Hippocampal formation (tissue), 2 donors: ENCODE measurements at regions not wholly inside any gene's neighbourhood (a gene's known extent, or its start where the extent isn't known, plus 50 kb on each side); places are given as distances from the start of the nearest gene placed in this dataset.

Experiments used
- DNase-seq, 2 donors: peaks; one replicate each; lab custom pipeline; 2025; lab: John Stamatoyannopoulos, UW

DNA sequence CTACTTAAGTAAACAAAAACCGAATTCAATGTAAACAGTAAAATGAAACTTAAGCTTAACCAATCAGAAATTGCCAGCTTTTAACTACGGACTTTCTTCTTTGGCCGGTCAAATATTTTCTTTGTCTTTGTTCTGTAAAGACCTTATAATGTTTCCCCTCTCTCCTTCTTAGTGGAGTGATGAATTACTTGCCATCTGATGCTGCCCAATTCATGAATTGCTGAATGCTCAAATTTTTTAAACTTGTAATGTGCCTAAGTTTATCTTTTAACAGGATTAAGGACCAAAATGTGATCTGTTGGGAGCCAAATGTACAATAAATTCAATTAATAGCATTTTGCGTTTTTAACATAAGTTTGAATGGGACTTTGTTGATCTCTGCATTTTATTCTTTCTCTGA lies 345.8 kb upstream of the CBLB start:
- no peak for DNase-seq

DNA sequence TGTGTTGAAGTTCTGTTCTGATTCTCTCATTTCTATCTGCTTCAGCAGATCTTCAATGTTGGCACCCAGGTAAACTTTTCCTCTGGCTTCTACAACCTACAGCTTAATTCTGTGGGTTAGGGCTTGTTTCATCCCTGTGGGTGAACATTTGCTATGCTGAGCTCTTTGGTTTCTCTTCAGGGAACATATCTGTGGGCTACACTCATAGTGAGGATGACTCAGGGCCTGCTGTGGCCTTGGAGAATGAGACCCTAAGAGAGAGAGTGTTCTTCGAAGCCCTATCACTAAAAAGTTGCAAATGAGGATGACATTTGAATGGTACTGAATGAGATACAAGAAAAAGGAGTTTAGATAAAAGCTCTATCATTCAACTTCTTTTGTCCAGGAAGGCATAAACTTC lies 346.2 kb upstream of the CBLB start:
- DNase-seq = no peak

DNA sequence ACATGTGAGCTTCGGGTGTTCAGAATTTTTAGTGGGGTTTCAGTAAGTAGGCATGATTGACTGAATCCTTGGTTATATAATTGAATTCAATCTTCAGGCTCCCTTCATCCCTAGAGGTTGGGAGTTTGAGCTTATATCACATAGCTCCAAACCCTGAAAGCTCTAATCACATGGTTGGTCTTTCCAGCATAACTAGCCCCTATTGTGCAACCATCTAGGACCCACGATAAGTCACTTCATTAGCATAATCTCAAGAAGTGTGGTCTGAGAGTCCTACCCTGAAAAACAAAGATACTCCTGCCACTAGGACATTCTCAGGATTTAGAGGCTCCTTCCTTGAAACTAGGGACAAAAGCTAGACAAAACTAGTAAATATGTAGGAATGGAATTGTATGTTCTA lies 348.9 kb upstream of the CBLB start:
- DNase-seq = no peak

DNA sequence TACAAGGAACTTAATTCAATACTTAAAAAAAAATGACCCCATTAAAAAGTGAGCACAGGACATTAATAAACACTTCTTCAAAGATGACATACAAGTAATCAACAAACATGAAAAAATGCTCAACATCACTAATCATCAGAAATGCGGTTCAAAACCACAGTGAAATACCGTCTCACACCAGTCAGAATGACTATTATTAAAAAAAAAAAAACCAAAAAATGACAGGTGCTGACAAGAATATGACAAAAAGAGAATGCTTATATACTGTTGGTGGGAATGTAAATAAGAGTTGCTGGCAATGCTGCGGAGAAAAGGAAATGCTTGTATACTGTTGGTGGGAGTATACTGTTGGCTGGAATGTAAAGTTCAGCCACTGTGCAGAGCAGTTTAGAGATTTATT lies 358.3 kb upstream of the CBLB start:
- no peak for DNase-seq

DNA sequence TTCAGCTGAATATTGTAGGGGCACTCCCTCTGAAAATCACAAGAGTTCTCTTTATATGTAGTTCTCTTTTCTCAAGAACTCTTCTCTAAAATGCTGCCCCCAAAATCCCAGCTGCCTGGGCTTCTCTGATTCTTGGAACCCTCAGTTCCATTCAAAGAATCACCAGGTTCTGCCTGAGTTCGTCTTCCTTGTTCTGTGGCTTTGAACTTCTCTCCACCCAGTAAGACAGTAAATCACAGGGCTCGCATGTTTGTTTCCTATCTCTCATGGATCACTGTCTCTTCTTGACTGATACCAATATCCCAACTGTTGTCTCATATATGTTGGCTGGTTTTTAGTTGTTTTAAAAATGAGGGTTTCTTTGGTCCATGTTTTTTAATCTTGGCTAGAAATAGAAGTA lies 359.5 kb upstream of the CBLB start:
- no peak for DNase-seq

DNA sequence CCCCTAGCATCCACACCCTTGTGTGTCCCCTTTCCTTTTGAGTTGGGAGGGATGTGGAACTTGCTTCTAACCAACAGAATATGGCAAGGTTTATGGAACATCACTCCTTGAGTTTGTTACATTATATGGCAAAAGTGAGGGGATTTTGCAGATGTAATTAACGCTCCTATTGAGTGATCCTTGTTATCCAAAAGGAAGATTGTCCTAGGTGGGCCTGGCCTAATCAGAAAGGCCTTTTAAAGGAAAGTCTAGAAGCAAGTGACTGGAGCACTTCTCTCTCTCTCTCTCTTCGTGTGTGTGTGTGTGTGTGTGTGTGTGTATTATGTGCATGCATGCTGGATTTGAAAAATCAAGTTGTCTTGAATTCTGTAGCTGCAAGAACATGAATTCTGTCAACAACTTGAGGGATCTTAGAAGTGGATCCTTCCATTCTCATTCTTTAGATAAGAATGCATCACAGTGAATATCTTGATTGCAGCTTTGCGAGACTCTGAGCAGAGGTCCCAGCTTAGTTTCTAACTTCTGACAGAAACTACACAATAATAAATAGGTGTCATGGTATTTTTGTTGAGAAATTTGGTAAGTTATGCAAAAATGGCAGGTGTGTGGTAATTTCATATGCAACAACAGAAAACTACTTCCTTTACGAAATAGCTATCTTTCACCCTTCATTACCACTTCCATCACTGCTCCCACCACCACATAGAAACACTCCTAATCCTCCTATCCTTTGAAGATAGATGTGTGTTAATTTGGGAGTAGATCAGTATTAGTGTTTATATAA lies 360.9 kb upstream of the CBLB start:
- DNase-seq = no peak

DNA sequence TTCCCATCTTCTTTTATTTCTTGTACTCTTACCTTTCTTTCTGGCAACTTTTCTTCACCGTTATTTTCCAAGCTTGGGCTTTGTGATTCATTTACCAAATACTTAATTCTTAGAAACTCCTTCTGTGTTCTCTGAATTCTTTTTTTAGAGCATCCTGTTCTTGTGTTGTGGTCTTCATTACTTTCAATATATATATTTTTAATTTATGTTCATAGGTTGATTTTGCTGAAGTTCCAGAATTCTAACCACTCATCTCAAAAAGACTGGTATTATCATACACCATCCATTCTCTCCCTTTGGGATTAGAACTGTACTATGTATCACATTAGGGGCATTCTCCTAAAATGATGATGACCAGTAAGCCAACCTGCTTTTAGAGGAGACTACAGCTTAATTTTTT lies 362.3 kb upstream of the CBLB start:
- DNase-seq = no peak

DNA sequence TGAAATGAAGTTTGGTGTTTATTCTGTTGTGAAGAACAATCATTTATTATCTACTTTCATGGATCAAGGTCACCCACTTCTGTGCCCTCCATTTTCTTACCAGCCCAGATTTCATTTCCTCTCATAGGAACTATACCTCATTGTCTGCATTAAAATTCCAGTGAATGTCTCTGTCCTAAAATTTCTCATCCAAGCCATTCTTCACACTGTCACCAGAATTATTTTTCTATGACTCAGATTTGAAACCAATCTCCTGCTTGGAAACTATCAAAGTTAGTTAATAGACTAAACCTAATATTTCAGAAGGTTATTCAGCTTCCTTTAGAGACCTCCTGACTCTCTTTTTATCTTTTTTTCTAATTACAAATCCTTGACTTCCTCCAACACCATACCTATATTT lies 364.1 kb upstream of the CBLB start:
- DNase-seq = no peak

DNA sequence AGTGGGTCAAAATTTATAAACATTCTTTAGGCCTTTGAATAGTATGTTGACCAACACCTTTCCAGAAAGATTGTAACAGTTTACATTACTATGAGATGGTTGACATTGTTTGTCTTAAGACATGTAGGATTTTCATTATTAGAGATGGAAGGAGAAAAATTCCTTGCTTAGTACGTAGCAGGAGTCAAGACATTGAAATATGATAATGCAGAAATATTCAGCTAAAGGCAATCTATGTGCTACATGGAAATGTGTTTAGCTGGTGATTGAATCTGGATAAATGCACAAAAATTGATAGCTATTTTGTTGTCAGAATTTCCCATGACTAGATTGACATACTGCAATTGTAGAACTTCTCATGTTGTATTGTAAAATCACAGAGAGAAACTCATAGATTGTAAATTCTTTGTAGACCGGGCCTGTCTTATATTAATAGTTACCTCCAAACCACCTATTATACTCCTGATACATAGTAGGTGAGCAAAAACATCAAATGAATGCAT lies 370.4 kb upstream of the CBLB start:
- DNase-seq = no peak

DNA sequence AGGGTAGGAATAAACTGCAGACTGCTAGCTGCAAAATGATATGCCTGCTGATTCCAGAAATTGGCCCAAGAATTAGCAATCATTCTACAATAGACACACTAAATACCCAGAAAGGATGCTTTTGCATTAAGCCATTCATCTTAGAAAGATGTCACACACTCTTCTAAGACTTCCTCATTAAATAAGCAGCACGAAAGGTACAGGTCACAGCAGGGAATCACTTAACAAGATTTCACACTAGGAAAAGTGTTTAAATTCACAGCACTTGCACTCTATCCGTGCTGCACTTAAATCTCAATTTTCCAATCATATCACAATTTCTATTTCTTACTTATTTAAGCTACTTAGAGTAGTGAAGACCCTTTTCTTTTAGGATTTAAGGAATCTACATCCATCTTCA lies 372.8 kb upstream of the CBLB start:
- DNase-seq = no peak

DNA sequence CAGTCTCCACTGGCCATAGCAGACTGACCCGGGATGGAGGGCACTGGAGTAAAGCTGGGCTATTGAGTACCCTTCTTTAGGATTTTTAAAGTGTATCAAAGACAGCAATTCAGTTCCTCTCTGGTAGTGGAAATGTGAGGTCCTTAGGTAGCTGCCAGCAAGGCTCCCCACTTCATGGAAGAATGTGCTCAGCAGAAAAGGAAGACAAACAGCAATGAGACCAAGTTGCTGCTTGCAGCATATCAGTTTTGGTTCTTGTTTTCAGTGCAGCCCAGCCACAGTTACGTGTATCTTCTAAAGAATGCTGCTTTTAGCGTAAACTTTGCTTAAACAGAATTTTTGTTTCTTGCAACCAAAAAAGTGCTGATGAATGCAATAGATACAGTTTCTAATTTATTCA lies 374.0 kb upstream of the CBLB start:
- no peak for DNase-seq

DNA sequence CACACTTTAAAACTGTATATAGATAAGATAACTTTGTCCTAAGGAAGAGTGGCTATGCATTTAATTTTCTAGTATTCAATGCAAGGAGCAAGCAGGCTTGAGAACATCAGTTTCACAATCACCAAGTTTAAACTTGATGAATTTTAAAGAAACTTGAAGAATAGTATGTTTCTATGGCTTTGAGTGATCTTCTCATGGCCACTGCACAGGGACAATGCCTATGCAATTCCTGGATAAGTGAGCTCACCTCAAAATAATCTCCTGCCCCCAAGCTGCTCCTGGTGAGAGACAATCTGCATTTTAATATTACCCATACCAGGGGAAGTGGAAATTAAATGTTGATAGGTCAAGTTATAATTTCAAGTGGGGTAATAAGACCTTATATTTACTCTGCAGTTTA lies 376.6 kb upstream of the CBLB start:
- no peak for DNase-seq

DNA sequence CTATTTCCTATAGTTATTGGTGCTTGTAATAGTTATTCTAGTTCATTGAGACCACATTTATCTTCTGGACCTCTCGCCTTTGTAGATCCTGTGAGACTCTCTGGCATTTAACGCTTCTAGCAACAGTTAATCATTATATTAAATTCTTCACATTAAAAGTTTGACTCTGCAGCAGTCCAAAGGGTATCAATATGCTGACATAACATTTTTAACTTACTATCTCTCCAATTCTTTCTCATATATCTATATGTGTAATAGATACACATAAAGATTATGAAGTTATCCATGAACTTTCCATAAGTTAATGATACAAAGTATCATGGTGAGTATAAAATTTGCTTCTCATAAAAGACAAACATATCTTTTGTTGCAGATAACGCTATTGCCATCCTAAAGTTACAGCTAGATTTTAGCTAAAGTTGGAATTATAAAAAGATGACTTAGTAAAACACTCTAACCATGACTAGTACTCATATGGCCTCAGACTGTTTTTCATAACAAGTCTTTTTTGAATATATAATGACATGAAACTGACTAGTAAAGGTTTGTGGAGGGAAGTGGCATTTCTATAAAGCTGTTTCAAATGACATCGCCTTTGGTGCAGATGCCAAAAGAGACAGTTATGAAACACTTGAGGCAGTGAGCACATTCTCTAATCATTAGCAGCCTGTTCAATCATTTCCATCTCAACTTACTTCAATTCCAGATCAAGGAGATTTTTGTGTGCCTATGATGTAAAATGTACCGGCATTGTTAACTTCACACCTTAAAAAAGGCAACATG lies 379.3 kb upstream of the CBLB start:
- DNase-seq = no peak

DNA sequence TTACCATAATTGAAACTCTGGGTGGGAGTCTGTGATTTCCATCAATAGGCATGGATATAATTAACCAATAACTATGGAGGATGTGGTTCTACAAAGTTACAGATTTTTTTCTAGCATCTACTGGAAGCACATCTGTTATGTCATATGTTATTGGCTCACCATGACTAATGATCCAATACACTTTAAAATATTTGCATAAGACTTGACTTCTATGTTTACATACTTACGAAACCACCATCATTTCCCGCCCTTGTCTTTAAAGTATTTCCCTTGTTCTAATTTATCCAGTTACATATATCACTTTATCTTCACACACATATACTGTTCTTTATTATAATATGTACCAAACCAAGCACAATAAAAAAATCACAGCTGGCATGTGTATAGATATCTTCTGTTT lies 380.3 kb upstream of the CBLB start:
- no peak for DNase-seq

DNA sequence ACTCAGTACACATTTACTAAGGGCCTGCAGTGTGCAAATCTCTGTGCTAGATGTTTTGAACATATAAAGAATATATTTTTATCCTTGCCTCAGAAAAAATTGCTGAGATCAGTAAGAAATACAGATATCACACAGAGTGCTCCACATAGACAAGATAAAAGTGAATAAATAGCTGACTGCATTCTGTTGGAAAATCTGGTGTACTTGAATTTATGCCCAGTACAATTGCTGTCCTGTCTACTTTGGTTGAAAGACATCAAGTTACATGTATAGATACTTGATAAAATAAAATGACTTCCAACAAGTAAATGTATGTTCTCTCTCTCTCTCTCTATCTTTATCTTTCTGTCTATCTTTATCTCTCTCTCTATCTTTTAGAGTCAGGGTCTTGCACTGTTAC lies 381.2 kb upstream of the CBLB start:
- DNase-seq = no peak

DNA sequence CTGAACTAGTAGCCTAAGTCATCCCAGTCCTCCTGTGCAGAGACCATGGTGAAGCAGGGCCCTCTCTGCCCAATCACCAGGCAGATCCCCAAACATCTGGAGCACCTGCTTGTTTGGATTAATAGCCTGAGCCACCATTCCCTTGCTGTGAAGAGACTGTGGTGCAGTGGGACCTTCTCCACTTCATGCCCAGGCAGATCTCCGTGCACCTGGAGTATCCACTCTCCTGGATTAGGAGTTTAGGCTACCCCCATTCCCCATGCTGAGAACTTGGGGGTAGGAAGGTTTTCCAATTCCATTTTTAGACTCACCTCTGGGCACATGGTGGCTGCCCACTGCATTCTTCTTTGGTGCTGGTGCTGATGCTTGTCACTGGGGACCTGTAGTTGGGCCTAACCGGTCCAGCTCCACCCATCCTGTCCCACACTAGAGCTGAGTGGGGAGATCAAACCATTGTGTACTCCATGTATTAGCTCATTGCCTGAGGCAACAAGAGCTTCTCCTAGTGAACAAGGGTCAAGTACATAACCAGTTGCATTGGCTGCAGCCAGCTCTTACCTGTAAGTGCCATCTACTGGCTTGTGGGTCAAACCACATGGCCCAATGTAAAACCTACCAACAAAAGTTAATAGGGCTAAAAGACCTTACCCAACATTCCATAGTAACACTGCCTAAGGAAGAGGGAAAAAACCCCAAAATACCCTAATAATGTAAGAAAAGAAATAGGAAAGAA lies 382.5 kb upstream of the CBLB start:
- DNase-seq = no peak

DNA sequence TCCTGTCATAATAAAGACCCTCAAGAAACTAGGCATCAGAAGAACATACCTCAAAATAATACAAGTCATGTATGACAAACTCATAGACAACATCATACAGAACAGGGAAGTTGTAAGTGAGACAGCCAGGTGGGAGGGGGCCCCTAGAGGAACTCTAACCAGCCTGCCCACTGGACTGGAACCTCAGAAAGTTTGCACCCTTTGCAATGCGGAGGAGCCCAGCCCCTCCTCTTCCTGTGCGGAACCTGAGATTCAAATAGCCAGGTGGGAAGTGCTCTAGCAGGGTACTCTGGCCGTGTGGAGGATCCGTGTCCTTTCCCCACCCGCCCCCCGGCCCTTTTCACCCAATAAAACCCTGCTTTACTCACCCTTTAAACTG lies 387.0 kb upstream of the CBLB start:
- DNase-seq = no peak

DNA sequence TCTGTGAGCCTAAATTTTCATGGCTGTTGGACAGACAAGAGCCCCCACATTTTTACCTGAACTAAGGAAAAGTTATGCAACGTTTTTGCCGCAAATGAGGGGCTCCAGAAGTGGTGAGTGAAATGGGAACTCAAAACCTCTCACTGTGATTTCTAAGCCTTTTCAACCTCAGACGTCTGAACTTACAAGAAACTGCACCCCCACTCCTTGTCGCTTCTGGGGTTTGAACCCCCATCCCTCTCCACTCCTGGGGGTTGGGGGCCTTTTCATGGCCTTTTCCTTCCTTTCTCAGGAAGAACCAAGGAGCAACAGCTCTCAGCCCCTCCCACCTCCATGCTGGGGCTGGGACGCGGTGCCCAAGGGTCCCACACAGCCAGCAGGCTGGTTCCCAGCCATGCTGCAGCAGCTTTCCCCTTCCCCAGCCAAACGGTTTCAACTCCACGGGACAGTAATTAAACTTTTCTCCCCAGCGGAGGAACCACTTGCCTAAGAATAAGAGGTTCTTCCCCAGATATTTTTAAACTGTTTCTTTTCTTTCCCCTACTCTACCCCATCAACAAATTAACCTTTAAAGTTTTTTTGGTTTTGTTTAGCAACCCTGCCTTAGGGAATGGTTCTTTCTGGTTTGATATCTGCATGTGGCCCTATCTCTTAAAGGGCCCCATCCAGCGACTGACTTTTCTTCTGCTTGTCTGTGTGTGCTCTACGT lies 387.6 kb upstream of the CBLB start:
- no peak for DNase-seq

DNA sequence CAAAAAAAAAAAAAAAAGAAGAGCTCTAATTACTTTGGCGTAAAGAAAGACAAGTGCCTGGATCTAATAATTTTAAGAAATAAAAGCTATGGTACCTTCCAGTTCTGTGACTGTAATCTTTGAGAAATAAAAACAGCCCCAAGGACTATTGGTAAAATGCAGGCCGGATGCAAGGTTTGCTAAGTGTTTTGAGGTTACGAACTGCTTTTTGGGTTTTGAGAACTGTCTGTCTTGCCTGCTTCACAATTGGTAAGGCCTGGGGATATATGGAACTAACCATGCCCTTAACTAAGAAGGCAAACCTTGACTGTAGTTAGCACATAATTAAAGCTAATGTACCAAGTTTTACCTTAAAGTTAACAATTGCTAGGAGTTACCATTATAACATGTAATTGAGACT lies 388.4 kb upstream of the CBLB start:
- no peak for DNase-seq

DNA sequence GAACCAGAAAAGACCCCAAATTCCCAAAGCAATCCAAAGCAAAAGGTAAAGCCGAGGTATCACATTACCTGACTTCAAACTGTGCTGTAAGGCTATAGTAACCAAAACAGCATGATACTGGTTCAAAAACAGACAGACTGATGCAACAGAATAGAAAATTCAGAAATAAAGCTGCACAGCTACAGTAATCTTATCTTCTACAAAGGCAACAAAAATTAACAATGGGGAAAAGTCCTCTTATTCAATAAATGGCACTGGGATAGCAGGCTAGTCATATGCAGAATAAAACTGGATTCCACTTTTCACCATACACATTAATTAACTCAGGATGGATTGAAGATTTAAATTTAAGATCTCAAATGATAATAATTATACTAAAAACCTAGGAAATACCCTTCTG lies 392.6 kb upstream of the CBLB start:
- DNase-seq = no peak

DNA sequence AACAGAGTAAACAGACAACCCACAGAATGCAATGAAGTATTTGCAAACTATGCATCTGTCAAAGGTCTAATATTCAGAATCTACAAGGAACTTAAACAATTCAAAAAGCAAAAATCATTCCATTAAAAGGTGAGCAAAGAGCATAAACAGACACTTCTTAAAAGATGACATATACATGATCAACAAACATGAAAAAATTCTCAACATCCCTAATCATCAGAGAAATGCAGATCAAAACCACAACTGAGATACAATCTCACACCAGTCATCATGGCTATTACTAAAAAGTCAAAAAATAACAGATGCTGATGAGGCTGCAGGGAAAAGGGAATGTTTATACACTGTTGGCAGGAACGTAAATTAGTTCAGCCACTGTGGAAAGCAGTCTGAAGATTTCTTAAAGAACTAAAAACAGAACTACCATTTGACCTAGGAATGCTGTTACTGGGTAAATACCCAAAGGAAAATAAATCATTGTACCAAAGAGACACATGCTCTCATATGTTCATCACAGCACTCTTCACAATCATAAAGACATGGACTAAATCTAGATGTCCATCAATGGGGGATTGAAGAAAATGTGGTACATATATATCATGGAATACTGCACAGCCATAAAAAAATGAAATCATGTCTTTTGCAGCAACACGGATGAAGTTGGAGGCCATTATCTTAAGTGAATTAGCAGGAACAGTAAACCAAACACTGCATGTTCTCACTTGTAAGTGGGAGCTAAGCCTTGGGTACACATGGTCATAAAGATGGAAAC lies 393.3 kb upstream of the CBLB start:
- no peak for DNase-seq
